KMS-11 (cell line): ENCODE measurements at regions not wholly inside any gene's neighbourhood (a gene's known extent, or its start where the extent isn't known, plus 50 kb on each side); places are given as distances from the start of the nearest gene placed in this dataset.

Experiments
- H2AFZ ChIP-seq: fragments of 200-600 bp; sonication (generic); 2 replicates; pipeline ENCODE4 v1.6.1; 2016; ENCODE audit warnings: antibody characterized with exemption, mixed run types, low read depth
- H3K27ac ChIP-seq: fragments of 200-600 bp; sonication (generic); 2 replicates; pipeline ENCODE4 v1.6.1; 2016; ENCODE audit warnings: mild to moderate bottlenecking, mixed run types
- H3K27me3 ChIP-seq: fragments of 200-600 bp; sonication (generic); 2 replicates; pipeline ENCODE4 v1.6.1; 2017; ENCODE audit warnings: mild to moderate bottlenecking, low read depth, mixed run types, moderate library complexity; ENCODE audit not compliant: insufficient read depth
- H3K36me3 ChIP-seq: fragments of 200-600 bp; sonication (generic); 2 replicates; pipeline ENCODE4 v1.6.1; 2017; ENCODE audit warnings: mild to moderate bottlenecking, mixed run types; ENCODE audit not compliant: insufficient read depth
- H3K4me1 ChIP-seq: fragments of 200-600 bp; sonication (generic); 2 replicates; pipeline ENCODE4 v1.6.1; 2016; ENCODE audit warnings: mild to moderate bottlenecking, low read depth, mixed run types; ENCODE audit not compliant: poor library complexity, severe bottlenecking
- H3K4me2 ChIP-seq: fragments of 200-600 bp; sonication (generic); 2 replicates; pipeline ENCODE4 v1.7.0; 2016; ENCODE audit warnings: mild to moderate bottlenecking, mixed run types
- H3K4me3 ChIP-seq: fragments of 200-600 bp; sonication (generic); IDR thresholded peaks from 2 replicates; pipeline ENCODE4 v1.6.1; 2017; ENCODE audit warnings: low read depth, low read length, mixed read lengths; ENCODE audit not compliant: insufficient read depth
- H3K79me2 ChIP-seq: fragments of 200-600 bp; sonication (generic); 2 replicates; pipeline ENCODE4 v1.6.1; 2016; ENCODE audit warnings: low read depth, mixed run types; ENCODE audit not compliant: insufficient read depth
- H3K9ac ChIP-seq: fragments of 200-600 bp; sonication (generic); 2 replicates; pipeline ENCODE4 v1.6.1; 2016; ENCODE audit warnings: mild to moderate bottlenecking, mixed run types
- H4K20me1 ChIP-seq: fragments of 200-600 bp; sonication (generic); 2 replicates; pipeline ENCODE4 v1.6.1; 2016; ENCODE audit warnings: mild to moderate bottlenecking, mixed run types; ENCODE audit not compliant: insufficient read depth
- TF ChIP-seq, protein P1 (sequence below): fragments of 200-600 bp; sonication (generic); conservative IDR thresholded peaks from 2 replicates; pipeline ENCODE4 v1.6.1; 2017; ENCODE audit warnings: low read depth, mild to moderate bottlenecking, antibody characterized with exemption, low read length, moderate library complexity, mixed read lengths

DNA sequence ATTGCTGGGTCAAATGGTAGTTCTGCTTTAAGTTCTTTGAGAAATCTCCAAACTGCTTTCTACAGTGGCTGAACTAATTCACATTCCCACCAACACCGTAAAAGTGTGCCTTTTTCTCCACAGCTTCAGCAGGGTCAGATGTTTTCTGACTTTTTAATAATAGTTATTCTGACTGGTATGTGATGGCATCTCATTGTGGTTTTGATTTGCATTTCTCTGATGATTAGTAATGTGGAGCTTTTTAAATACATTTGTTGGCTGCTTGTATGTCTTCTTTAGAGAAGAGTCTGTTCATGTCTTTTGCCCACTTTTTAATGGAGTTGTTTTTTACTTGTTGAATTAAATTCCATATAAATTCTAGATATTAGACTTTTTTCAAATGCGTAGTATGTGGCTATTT is 257.5 kb upstream of the ANKRD50 start:
- no peak overlapping the region for H3K9ac ChIP-seq

DNA sequence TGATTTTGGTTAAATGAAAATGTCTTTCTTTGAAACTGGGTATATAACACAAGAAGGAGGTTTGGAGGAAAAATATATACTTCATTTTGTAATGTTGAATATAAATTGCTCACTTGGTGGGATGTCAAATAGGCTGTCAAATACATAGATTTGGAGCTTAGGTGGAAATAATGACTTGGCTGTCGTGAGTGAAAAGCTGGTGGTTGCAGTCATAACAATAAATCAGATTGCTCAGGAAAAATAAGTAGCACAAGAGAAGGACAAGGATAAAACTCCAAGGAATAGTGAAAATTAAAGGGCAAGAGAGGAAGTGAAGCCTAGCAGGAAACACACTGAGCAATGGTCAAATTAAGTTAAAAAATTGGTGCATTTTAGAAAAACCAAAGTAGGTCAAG is 253.0 kb upstream of the ANKRD50 start:
- Histone ChIP-seq H3K27ac (no peak overlapping the region), H3K36me3 (no peaks in the 10 kb centered on the region), H3K27me3 (no peaks in the 10 kb centered on the region), H3K4me1 (no peaks in the 10 kb centered on the region), H3K9ac (no peak overlapping the region), H4K20me1 (no peaks in the 10 kb centered on the region), H3K4me2 (no peak overlapping the region), H3K4me3 (no peak overlapping the region), H2AFZ (no peak overlapping the region), H3K79me2 (no peaks in the 10 kb centered on the region)
- TF ChIP-seq, protein P1, sequence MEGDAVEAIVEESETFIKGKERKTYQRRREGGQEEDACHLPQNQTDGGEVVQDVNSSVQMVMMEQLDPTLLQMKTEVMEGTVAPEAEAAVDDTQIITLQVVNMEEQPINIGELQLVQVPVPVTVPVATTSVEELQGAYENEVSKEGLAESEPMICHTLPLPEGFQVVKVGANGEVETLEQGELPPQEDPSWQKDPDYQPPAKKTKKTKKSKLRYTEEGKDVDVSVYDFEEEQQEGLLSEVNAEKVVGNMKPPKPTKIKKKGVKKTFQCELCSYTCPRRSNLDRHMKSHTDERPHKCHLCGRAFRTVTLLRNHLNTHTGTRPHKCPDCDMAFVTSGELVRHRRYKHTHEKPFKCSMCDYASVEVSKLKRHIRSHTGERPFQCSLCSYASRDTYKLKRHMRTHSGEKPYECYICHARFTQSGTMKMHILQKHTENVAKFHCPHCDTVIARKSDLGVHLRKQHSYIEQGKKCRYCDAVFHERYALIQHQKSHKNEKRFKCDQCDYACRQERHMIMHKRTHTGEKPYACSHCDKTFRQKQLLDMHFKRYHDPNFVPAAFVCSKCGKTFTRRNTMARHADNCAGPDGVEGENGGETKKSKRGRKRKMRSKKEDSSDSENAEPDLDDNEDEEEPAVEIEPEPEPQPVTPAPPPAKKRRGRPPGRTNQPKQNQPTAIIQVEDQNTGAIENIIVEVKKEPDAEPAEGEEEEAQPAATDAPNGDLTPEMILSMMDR, result no peak

More for the DNA sequence above, 257.5 kb upstream of the ANKRD50 start:
- Histone ChIP-seq H3K27ac (no peak overlapping the region), H3K27me3 (no peaks in the 10 kb centered on the region), H3K79me2 (no peaks in the 10 kb centered on the region), H3K36me3 (no peaks in the 10 kb centered on the region), H4K20me1 (no peaks in the 10 kb centered on the region), H2AFZ (no peak overlapping the region), H3K4me1 (no peaks in the 10 kb centered on the region), H3K4me3 (no peak overlapping the region), H3K4me2 (no peak overlapping the region)
- TF ChIP-seq, protein P1, result no peak

DNA sequence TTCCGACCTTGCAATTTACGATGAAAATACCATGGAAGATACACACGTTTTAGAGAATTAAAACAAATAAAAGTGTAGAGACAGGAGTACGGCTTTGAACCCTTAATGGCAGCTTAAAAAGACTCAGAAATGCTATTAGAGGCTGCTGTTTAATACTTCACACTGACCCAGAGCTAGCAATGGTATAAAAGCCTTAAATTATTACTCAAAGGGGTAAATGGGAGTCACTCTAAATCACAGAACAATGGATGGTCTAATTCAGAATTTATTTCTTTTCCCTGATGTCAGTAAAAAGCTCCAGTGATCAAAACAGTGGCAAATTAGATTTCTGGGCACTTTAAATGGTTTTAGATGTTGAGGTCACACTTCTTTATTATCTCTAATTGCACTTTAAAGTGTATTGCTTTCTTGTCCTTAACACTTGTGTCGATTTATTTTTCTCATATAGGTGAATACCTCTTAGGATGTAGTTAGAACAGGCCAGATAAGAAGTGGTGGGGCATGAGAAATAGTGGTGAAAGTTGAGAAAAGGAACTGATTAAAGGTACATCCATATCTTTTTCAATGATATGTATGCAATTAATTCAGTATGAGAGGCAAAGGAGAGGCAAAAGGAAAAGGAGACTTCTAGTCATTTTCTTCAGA is 252.4 kb upstream of the ANKRD50 start:
- Histone ChIP-seq H4K20me1 (no peaks in the 10 kb centered on the region), H3K36me3 (no peaks in the 10 kb centered on the region), H3K9ac (no peak overlapping the region), H3K4me2 (no peak overlapping the region), H3K4me1 (no peaks in the 10 kb centered on the region), H3K4me3 (no peak overlapping the region), H2AFZ (no peak overlapping the region), H3K27ac (no peak overlapping the region), H3K27me3 (no peaks in the 10 kb centered on the region), H3K79me2 (no peaks in the 10 kb centered on the region)
- TF ChIP-seq, protein P1, result no peak

DNA sequence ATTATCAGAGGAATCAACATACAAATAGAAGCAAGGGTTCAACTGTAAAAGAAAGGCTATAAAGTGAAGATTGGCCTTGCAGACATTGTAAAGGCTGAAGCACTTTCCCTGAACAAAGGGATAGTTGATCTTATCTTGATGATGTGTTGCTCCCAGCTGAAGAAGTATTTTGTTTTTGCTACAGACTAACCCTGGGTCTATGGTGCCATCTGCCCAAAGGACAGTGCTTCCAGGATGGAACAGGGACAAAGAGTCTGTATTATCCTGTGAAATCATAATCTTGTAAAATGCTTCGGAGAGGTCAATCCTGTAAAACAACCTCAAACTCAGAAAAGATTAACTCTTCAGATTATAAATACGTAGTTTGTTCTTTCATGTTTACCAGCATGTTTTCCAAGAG is 251.7 kb upstream of the ANKRD50 start:
- TF ChIP-seq, protein P1, result no peak
- Histone ChIP-seq H3K27ac (no peak overlapping the region), H3K4me1 (no peaks in the 10 kb centered on the region), H3K4me2 (no peak overlapping the region), H3K9ac (no peak overlapping the region), H3K79me2 (no peaks in the 10 kb centered on the region), H3K4me3 (no peak overlapping the region), H4K20me1 (no peaks in the 10 kb centered on the region), H3K36me3 (no peaks in the 10 kb centered on the region), H2AFZ (no peak overlapping the region), H3K27me3 (no peaks in the 10 kb centered on the region)
